Thyroid gland (tissue), 4 donors: ENCODE measurements at regions not wholly inside any gene's neighbourhood (a gene's known extent, or its start where the extent isn't known, plus 50 kb on each side); places are given as distances from the start of the nearest gene placed in this dataset.

Experiments used
- CTCF ChIP-seq, 6 experiments: fragments of 200-600 bp in 3 of 6; fragments of 450-650 bp in 3 of 6; sonication (generic) in 3 of 6; IDR thresholded peaks; one replicate each; pipeline ENCODE4 v1.5.1; 2016 to 2019; ENCODE audit warnings: antibody characterized with exemption in 6 of 6, mild to moderate bottlenecking in 2 of 6, inconsistent platforms in 1 of 6, moderate library complexity in 1 of 6
- POLR2A ChIP-seq, 2 donors: fragments of 450-650 bp; IDR thresholded peaks; one replicate each; pipeline ENCODE4 v1.6.1; 2017; ENCODE audit warnings: antibody characterized with exemption in 2 of 2, mild to moderate bottlenecking in 2 of 2, moderate library complexity in 1 of 2

- TF ChIP-seq CTCF (IDR thresholded peaks at IDR 0.05) (no peak), POLR2A (IDR thresholded peaks at IDR 0.05) (no peak)
These were observed 156.4 kb upstream of the HMGA2 start for GRCh38 chr12:65667932-65668331.
